Transverse colon (tissue), 4 donors: ENCODE measurements at regions not wholly inside any gene's neighbourhood (a gene's known extent, or its start where the extent isn't known, plus 50 kb on each side); places are given as distances from the start of the nearest gene placed in this dataset.

Experiments
- CTCF ChIP-seq, 5 experiments: fragments of 200-600 bp in 3 of 5; fragments of 450-650 bp in 2 of 5; sonication (generic) in 3 of 5; IDR thresholded peaks; 1 replicate in 2 of 5; 2 replicates in 3 of 5; pipeline ENCODE4 v1.5.1; 2016 to 2017; ENCODE audit warnings: antibody characterized with exemption in 5 of 5, inconsistent platforms in 3 of 5, mild to moderate bottlenecking in 2 of 5, moderate library complexity in 1 of 5
- EP300 ChIP-seq: sonication (generic); formaldehyde crosslinking; IDR thresholded peaks from one replicate; pipeline ENCODE4 v1.6.1; 2017; ENCODE audit warnings: antibody characterized with exemption, low read depth
- POLR2A ChIP-seq: fragments of 450-650 bp; IDR thresholded peaks from one replicate; pipeline ENCODE4 v1.6.1; 2016; ENCODE audit warnings: antibody characterized with exemption, mild to moderate bottlenecking, moderate library complexity
- POLR2AphosphoS5 ChIP-seq, 3 donors: sonication (generic); formaldehyde crosslinking; IDR thresholded peaks; one replicate each; pipeline ENCODE4 v1.6.1; 2016; ENCODE audit warnings: antibody characterized with exemption in 3 of 3

- TF ChIP-seq CTCF (IDR thresholded peaks at IDR 0.05) = no peak
- no peak for TF ChIP-seq POLR2AphosphoS5 (IDR thresholded peaks at IDR 0.05)
- TF ChIP-seq EP300 = no peak
- no peak for TF ChIP-seq POLR2A
Observed at GRCh38 chr4:86421461-86421860, 61.6 kb upstream of the MAPK10 start.
